Caco-2 (cell line): ENCODE measurements at regions not wholly inside any gene's neighbourhood (a gene's known extent, or its start where the extent isn't known, plus 50 kb on each side); places are given as distances from the start of the nearest gene placed in this dataset.

Experiments
- BruUV-seq: library from RNA; stranded (reverse); fragments of 400-500 nt; replicated peaks from 2 replicates; lab custom pipeline; 2021; lab: Mats Ljungman, UMichigan
- CTCF ChIA-PET: fragments of 300-600 bp; sonication (Branson Sonifier 250); formaldehyde crosslinking; loops from one replicate; lab custom pipeline; 2022; ENCODE audit warnings: antibody characterized with exemption; lab: Charles Lee
- POLR2A ChIA-PET: fragments of 300-600 bp; sonication (Branson Sonifier 250); formaldehyde crosslinking; loops from one replicate; lab custom pipeline; 2022; ENCODE audit warnings: antibody characterized with exemption; lab: Charles Lee
- DNase-seq, 2 experiments: peaks; one replicate each; pipeline versions ENCODE4 v3.0.0 to v3.0.0-alpha.2; 2020 to 2022
- H3K27me3 ChIP-seq: replicated peaks from 2 replicates; pipeline ENCODE4 v1.6.0; 2011; ENCODE audit warnings: low read length; ENCODE audit not compliant: control insufficient read depth, insufficient read depth
- H3K36me3 ChIP-seq: 2 replicates; pipeline ENCODE4 v1.5.1; 2011; ENCODE audit warnings: low read length; ENCODE audit not compliant: control insufficient read depth, insufficient read depth
- H3K4me1 ChIP-seq: fragments of 250-450 bp; sonication (Bioruptor Pico); 2 replicates; pipeline ENCODE4 v1.5.1; 2020; ENCODE audit warnings: mild to moderate bottlenecking
- H3K4me3 ChIP-seq: 2 replicates; pipeline ENCODE4 v1.5.1; 2011; ENCODE audit warnings: low read depth, mild to moderate bottlenecking, control low read depth, low read length
- H3K9me3 ChIP-seq: fragments of 250-450 bp; sonication (Bioruptor Pico); 2 replicates; pipeline ENCODE4 v1.5.1; 2020; ENCODE audit warnings: mild to moderate bottlenecking, moderate library complexity
- H3K27ac Mint-ChIP-seq: one replicate; pipeline ENCODE4 v1.8.0; 2022; ENCODE audit warnings: mixed read lengths; ENCODE audit not compliant: unreplicated experiment
- H3K27me3 Mint-ChIP-seq: one replicate; pipeline ENCODE4 v1.8.0; 2022; ENCODE audit warnings: mixed read lengths; ENCODE audit not compliant: insufficient read depth, unreplicated experiment
- H3K36me3 Mint-ChIP-seq: one replicate; pipeline ENCODE4 v1.8.0; 2022; ENCODE audit warnings: mild to moderate bottlenecking, mixed read lengths; ENCODE audit not compliant: insufficient read depth, unreplicated experiment
- H3K4me1 Mint-ChIP-seq: one replicate; pipeline ENCODE4 v1.8.0; 2022; ENCODE audit warnings: low read depth, mixed read lengths; ENCODE audit not compliant: unreplicated experiment
- H3K4me3 Mint-ChIP-seq: one replicate; pipeline ENCODE4 v1.8.0; 2022; ENCODE audit warnings: mild to moderate bottlenecking, moderate library complexity, mixed read lengths; ENCODE audit not compliant: unreplicated experiment
- H3K9me3 Mint-ChIP-seq: one replicate; pipeline ENCODE4 v1.8.0; 2022; ENCODE audit warnings: mixed read lengths; ENCODE audit not compliant: unreplicated experiment
- intact Hi-C: fragments of 100-400 bp; cut with micrococcal nuclease; formaldehyde crosslinking; loops from one replicate; pipeline ENCODE4 v1.10.0; 2022; ENCODE audit not compliant: unreplicated experiment
- TF ChIP-seq, protein P1 (sequence below), 2 experiments: fragments of 200-600 bp in 1 of 2; IDR thresholded peaks; 1 replicate in 1 of 2; 2 replicates in 1 of 2; pipeline versions ENCODE4 v1.5.1 to v1.8.0; 2011 to 2022; ENCODE audit warnings: antibody characterized with exemption in 1 of 2, control low read depth in 1 of 2, inconsistent platforms in 1 of 2, low read depth in 1 of 2, low read length in 1 of 2, mild to moderate bottlenecking in 1 of 2, moderate library complexity in 1 of 2; ENCODE audit not compliant: insufficient read depth in 1 of 2, severe bottlenecking in 1 of 2, unreplicated experiment in 1 of 2

DNA sequence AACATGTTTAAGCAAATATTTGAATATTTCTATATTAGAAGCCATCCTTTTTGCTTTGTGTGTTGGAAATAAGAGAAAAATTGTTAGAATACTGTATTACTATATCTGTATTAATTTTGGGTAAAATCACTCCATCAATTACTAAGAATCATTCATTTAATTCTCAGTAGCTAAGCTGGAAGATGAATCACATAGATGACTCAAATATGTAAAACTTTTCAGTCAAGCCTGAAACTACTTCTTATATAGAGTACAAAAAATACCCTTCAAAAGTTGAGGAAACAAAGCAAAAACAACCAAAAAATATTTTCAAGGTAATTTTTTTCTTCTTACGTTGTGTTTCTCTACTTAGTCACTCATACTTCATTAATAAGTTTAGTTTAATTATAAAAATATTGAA, 205.7 kb upstream of the ROBO1 start:
- no peaks in the 10 kb centered on the region for H3K27me3 Mint-ChIP-seq
- CTCF ChIA-PET, result no interaction called here
- intact Hi-C loops, result no loop called here
- Histone ChIP-seq H3K4me3 (no peak overlapping the region), H3K4me1 (no peaks in the 10 kb centered on the region), H3K9me3 (no peaks in the 10 kb centered on the region), H3K27me3 (no peaks in the 10 kb centered on the region), H3K36me3 (no peaks in the 10 kb centered on the region)
- H3K4me1 Mint-ChIP-seq, result no peaks in the 10 kb centered on the region
- no peak overlapping the region for H3K4me3 Mint-ChIP-seq
- POLR2A ChIA-PET, result no interaction called here
- H3K36me3 Mint-ChIP-seq, result no peaks in the 10 kb centered on the region
- TF ChIP-seq, protein P1, sequence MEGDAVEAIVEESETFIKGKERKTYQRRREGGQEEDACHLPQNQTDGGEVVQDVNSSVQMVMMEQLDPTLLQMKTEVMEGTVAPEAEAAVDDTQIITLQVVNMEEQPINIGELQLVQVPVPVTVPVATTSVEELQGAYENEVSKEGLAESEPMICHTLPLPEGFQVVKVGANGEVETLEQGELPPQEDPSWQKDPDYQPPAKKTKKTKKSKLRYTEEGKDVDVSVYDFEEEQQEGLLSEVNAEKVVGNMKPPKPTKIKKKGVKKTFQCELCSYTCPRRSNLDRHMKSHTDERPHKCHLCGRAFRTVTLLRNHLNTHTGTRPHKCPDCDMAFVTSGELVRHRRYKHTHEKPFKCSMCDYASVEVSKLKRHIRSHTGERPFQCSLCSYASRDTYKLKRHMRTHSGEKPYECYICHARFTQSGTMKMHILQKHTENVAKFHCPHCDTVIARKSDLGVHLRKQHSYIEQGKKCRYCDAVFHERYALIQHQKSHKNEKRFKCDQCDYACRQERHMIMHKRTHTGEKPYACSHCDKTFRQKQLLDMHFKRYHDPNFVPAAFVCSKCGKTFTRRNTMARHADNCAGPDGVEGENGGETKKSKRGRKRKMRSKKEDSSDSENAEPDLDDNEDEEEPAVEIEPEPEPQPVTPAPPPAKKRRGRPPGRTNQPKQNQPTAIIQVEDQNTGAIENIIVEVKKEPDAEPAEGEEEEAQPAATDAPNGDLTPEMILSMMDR (IDR thresholded peaks at IDR 0.05; ENCODE audit: insufficient read depth in 1 of 2, low read depth in 1 of 2, low read length in 1 of 2, severe bottlenecking in 1 of 2, unreplicated experiment in 1 of 2), result no peak
- no peak overlapping the region for H3K27ac Mint-ChIP-seq
- DNase-seq, result no peak
- BruUV-seq, result no TSS peak
- H3K9me3 Mint-ChIP-seq, result peaks cover 5% of the 10 kb centered on the region

- DNase-seq, result no peak
- H3K4me1 ChIP-seq, result no peaks in the 10 kb centered on the region
- H3K27me3 ChIP-seq, result no peaks in the 10 kb centered on the region
- ChIA-PET POLR2A (no interaction called here), CTCF (no interaction called here)
- H3K4me3 Mint-ChIP-seq, result no peak overlapping the region
- intact Hi-C loops, result no loop called here
- TF ChIP-seq, protein P1 (IDR thresholded peaks at IDR 0.05; ENCODE audit: insufficient read depth in 1 of 2, low read depth in 1 of 2, low read length in 1 of 2, severe bottlenecking in 1 of 2, unreplicated experiment in 1 of 2), result no peak
- no peaks in the 10 kb centered on the region for H3K36me3 Mint-ChIP-seq
- H3K9me3 Mint-ChIP-seq, result no peaks in the 10 kb centered on the region
- H3K4me3 ChIP-seq, result no peak overlapping the region
- no peak overlapping the region for H3K27ac Mint-ChIP-seq
- no peaks in the 10 kb centered on the region for H3K9me3 ChIP-seq
- H3K4me1 Mint-ChIP-seq, result no peaks in the 10 kb centered on the region
- H3K27me3 Mint-ChIP-seq, result no peaks in the 10 kb centered on the region
- no peaks in the 10 kb centered on the region for H3K36me3 ChIP-seq
- no TSS peak for BruUV-seq
These were observed 200.6 kb upstream of the ROBO1 start for GRCh38 chr3:79968418-79968817.

DNA sequence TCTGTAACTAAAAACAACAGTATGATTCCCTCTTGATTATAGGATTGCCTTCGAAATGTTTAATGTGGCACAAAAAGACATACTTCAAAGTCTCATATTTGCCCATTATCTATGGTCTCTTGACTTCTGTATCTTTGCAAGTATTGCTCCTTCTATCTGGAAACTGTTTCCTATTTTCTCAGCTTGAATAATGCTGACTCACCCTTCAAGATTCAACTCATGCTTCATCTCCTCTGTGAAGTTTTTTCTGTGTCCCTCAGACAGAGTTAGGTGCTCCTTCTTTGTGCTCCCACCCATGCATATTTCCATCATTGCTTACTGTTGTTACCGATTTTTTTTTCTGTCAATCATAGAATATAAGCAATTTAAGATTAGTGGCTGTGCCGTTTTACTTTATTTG, 192.8 kb upstream of the ROBO1 start:
- ChIA-PET POLR2A (no interaction called here), CTCF (no interaction called here)
- no peak overlapping the region for H3K4me3 Mint-ChIP-seq
- H3K4me1 Mint-ChIP-seq, result no peaks in the 10 kb centered on the region
- BruUV-seq, result no TSS peak
- Histone ChIP-seq H3K9me3 (no peaks in the 10 kb centered on the region; the same call in 1 of the 2 replicates), H3K4me3 (no peak overlapping the region), H3K27me3 (no peaks in the 10 kb centered on the region), H3K36me3 (no peaks in the 10 kb centered on the region), H3K4me1 (no peaks in the 10 kb centered on the region)
- DNase-seq, result no peak
- peaks cover 5% of the 10 kb centered on the region for H3K27me3 Mint-ChIP-seq
- H3K9me3 Mint-ChIP-seq, result no peaks in the 10 kb centered on the region
- H3K36me3 Mint-ChIP-seq, result no peaks in the 10 kb centered on the region
- TF ChIP-seq, protein P1 (IDR thresholded peaks at IDR 0.05; ENCODE audit: insufficient read depth in 1 of 2, low read depth in 1 of 2, low read length in 1 of 2, severe bottlenecking in 1 of 2, unreplicated experiment in 1 of 2), result no peak
- no peak overlapping the region for H3K27ac Mint-ChIP-seq
- intact Hi-C loops, result no loop called here
